Activated naive CD8-positive, alpha-beta T cell (primary cell): ENCODE measurements at regions not wholly inside any gene's neighbourhood (a gene's known extent, or its start where the extent isn't known, plus 50 kb on each side); places are given as distances from the start of the nearest gene placed in this dataset.

Source experiments
- H3K27ac Mint-ChIP-seq: one replicate; pipeline ENCODE4 v1.8.0; 2021; ENCODE audit warnings: mixed read lengths
- H3K27me3 Mint-ChIP-seq: one replicate; pipeline ENCODE4 v1.8.0; 2021; ENCODE audit warnings: mixed read lengths
- H3K36me3 Mint-ChIP-seq: one replicate; pipeline ENCODE4 v1.8.0; 2021; ENCODE audit warnings: mixed read lengths
- H3K4me1 Mint-ChIP-seq: one replicate; pipeline ENCODE4 v1.8.0; 2021; ENCODE audit warnings: low read depth, mixed read lengths
- H3K4me3 Mint-ChIP-seq: one replicate; pipeline ENCODE4 v1.8.0; 2021; ENCODE audit warnings: mild to moderate bottlenecking, mixed read lengths
- H3K9me3 Mint-ChIP-seq: one replicate; pipeline ENCODE4 v1.8.0; 2021; ENCODE audit warnings: low read depth, mixed read lengths

DNA sequence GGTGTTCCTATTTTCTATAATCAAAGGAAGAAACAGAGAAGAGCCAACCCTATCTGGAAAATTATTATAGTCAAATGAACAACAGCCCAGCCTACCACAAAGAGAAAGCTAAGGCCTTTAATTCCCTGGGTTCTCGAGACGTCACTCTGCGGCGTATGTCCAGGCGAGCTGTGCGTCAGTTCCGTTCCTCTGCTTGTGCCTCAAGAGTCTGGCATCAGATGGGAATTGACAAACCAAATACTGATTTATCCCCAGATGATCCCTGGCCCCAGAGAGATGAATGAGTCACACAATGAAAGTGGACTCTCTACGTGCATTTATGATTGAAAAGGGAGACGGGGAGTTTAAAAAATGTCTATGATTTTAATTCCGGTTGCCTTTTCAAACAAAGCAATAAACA, 151.6 kb upstream of the PDE10A start:
- Mint-ChIP-seq H3K9me3 (peaks cover 6% of the 10 kb centered on the region), H3K4me3 (no peak overlapping the region), H3K36me3 (no peaks in the 10 kb centered on the region), H3K4me1 (no peaks in the 10 kb centered on the region), H3K27ac (no peak overlapping the region), H3K27me3 (peaks cover 15% of the 10 kb centered on the region)

- Mint-ChIP-seq H3K27me3 (peaks cover 5% of the 10 kb centered on the region), H3K36me3 (no peaks in the 10 kb centered on the region), H3K27ac (no peak overlapping the region), H3K9me3 (peaks cover 6% of the 10 kb centered on the region), H3K4me3 (no peak overlapping the region), H3K4me1 (no peaks in the 10 kb centered on the region)
Measured at GRCh38 chr6:165811512-165811911, 148.5 kb upstream of the PDE10A start.

- no peaks in the 10 kb centered on the region for H3K4me1 Mint-ChIP-seq
- H3K9me3 Mint-ChIP-seq = peaks cover 6% of the 10 kb centered on the region
- H3K27ac Mint-ChIP-seq = no peak overlapping the region
- H3K4me3 Mint-ChIP-seq = no peak overlapping the region
- H3K36me3 Mint-ChIP-seq = no peaks in the 10 kb centered on the region
- peaks cover 12% of the 10 kb centered on the region for H3K27me3 Mint-ChIP-seq
Measured at GRCh38 chr6:165808021-165808420, 145.0 kb upstream of the PDE10A start.

- Mint-ChIP-seq H3K4me1 (no peaks in the 10 kb centered on the region), H3K27me3 (peaks cover 15% of the 10 kb centered on the region), H3K9me3 (peaks cover 6% of the 10 kb centered on the region), H3K36me3 (no peaks in the 10 kb centered on the region), H3K27ac (no peak overlapping the region), H3K4me3 (no peak overlapping the region)
Measured at GRCh38 chr6:165807249-165807960, 144.4 kb upstream of the PDE10A start.

- Mint-ChIP-seq H3K4me1 (no peaks in the 10 kb centered on the region), H3K9me3 (peaks cover 6% of the 10 kb centered on the region), H3K27ac (no peak overlapping the region), H3K27me3 (peaks cover 15% of the 10 kb centered on the region), H3K4me3 (no peak overlapping the region), H3K36me3 (no peaks in the 10 kb centered on the region)
Measured at GRCh38 chr6:165806126-165806810, 143.2 kb upstream of the PDE10A start.

- Mint-ChIP-seq H3K27me3 (peaks cover 15% of the 10 kb centered on the region), H3K36me3 (no peaks in the 10 kb centered on the region), H3K27ac (no peak overlapping the region), H3K4me1 (no peaks in the 10 kb centered on the region), H3K4me3 (no peak overlapping the region), H3K9me3 (peaks cover 5% of the 10 kb centered on the region)
Measured at GRCh38 chr6:165805636-165806035, 142.6 kb upstream of the PDE10A start.

- no peaks in the 10 kb centered on the region for H3K4me1 Mint-ChIP-seq
- H3K9me3 Mint-ChIP-seq = peaks cover under 1% of the 10 kb centered on the region
- no peak overlapping the region for H3K4me3 Mint-ChIP-seq
- H3K36me3 Mint-ChIP-seq = no peaks in the 10 kb centered on the region
- peaks cover 15% of the 10 kb centered on the region for H3K27me3 Mint-ChIP-seq
- H3K27ac Mint-ChIP-seq = no peak overlapping the region
Measured at GRCh38 chr6:165805067-165805555, 142.1 kb upstream of the PDE10A start.

DNA sequence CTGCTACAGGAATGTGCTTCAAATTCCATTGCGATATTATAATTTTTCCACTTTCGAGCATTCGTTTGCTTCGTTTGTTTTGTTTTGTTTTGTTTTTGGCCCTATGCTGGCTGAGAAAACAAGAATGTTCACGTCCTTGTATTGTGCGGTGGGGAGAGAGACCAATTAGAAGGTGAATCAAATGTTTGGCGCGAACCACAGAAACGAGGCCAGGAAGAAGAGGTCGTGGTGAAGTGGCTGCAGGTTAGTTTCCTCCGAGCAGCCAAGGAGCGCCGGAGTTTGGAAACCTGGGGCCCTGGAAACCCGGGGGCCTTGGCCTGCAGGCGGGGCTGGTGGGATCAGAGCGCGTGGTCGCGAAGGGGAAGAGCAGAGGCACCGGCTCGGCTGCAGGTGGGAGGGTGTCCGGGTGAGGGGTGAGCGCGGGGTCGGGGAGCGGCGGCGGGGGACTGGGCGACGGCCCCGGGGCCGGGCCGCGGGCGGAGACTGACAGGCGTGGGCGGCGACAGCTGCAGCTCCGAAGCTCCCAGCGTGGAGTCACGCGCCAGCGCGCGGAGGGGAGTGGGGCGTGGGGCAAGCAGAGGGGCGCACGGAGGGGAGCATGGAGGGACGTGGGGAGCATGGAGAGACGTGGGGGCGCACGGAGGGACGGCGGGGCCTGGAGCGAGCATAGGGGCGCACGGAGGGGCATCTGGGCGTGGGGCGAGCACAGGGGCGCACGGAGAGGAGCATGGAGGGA, 141.5 kb upstream of the PDE10A start:
- peaks cover 15% of the 10 kb centered on the region for H3K27me3 Mint-ChIP-seq
- no peak overlapping the region for H3K4me3 Mint-ChIP-seq
- H3K27ac Mint-ChIP-seq = no peak overlapping the region
- H3K9me3 Mint-ChIP-seq = no peaks in the 10 kb centered on the region
- H3K4me1 Mint-ChIP-seq = no peaks in the 10 kb centered on the region
- H3K36me3 Mint-ChIP-seq = no peaks in the 10 kb centered on the region

- Mint-ChIP-seq H3K36me3 (no peaks in the 10 kb centered on the region), H3K9me3 (no peaks in the 10 kb centered on the region), H3K27ac (no peak overlapping the region), H3K27me3 (peaks cover 15% of the 10 kb centered on the region), H3K4me1 (no peaks in the 10 kb centered on the region), H3K4me3 (no peak overlapping the region)
Measured at GRCh38 chr6:165800337-165800736, 137.3 kb upstream of the PDE10A start.

DNA sequence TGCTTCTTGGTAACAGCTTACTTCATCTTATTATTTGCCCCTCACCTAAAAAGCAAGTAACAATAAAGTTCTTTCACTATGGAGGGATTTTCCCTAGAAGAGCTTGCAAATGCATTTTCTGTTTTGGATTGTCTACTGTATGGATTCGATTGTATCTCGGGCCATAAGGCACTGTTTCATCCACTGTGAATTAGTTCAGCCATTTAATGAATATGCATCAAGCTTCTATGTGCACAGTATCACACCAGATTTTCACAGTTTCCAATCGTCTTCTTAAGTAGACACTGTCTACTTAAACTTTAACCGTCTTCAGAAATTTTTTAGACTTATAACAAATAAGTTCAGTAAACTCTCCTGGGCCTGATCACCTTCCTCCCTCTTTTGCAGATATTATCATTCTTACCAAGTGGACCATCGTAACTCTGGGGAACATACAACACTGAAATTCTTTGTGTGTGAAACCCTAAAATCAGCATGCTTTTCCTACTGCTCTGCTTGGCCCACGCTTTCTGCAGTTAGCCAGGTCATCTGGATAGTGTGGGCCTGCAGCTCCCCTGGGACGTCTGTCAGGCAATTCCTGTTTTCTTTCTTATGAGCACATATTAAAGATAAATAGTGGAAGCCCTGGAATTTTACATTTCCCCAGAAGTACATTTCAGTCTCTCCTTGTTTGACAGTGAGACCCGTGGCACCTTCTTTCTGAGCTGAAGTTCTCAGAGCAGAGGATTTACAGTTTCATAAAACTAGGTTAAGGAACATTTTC, 136.5 kb upstream of the PDE10A start:
- Mint-ChIP-seq H3K4me1 (no peaks in the 10 kb centered on the region), H3K36me3 (no peaks in the 10 kb centered on the region), H3K4me3 (no peak overlapping the region), H3K27me3 (peaks cover 15% of the 10 kb centered on the region), H3K9me3 (no peaks in the 10 kb centered on the region), H3K27ac (no peak overlapping the region)

DNA sequence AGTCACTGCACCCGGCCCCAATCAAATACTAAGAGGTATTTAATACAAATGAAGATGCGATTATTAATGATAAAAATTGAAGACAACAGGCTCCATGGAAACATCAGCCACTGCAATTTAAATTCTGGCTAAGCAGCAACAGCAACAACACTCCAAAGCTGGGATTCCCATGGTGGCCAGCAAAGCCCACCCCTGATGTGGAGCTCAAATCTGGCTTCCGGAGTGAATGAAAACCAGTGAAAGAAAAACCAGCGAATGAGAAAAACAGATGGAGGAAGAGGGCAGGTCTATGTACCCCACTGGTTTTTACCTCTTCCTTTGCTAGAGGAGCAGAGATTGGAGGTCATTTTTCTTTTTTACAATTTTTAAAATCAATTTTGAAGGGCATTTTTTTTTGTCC, 135.9 kb upstream of the PDE10A start:
- H3K4me3 Mint-ChIP-seq = no peak overlapping the region
- no peak overlapping the region for H3K27ac Mint-ChIP-seq
- no peaks in the 10 kb centered on the region for H3K4me1 Mint-ChIP-seq
- H3K36me3 Mint-ChIP-seq = no peaks in the 10 kb centered on the region
- peaks cover 10% of the 10 kb centered on the region for H3K27me3 Mint-ChIP-seq
- no peaks in the 10 kb centered on the region for H3K9me3 Mint-ChIP-seq

DNA sequence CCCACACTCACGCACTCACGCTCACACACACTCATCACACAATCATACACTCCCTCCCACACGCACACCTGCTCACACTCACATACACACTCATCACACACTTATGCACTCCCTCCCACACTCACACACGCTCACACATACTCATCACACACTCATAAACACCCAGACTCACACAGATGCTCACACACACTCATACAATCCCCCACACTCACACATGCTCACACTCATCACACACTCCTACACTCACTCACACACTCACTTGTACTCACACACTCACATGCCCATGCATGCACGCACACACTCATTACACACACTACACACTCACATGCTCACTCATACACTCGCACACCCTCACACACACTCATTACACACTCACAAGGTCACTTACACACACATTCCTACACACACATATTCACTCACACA, 131.1 kb upstream of the PDE10A start:
- no peak overlapping the region for H3K4me3 Mint-ChIP-seq
- H3K27me3 Mint-ChIP-seq = peaks cover 4% of the 10 kb centered on the region
- H3K36me3 Mint-ChIP-seq = no peaks in the 10 kb centered on the region
- no peak overlapping the region for H3K27ac Mint-ChIP-seq
- no peaks in the 10 kb centered on the region for H3K9me3 Mint-ChIP-seq
- H3K4me1 Mint-ChIP-seq = no peaks in the 10 kb centered on the region

- no peaks in the 10 kb centered on the region for H3K4me1 Mint-ChIP-seq
- peaks cover 7% of the 10 kb centered on the region for H3K27me3 Mint-ChIP-seq
- H3K4me3 Mint-ChIP-seq = no peak overlapping the region
- no peaks in the 10 kb centered on the region for H3K36me3 Mint-ChIP-seq
- no peaks in the 10 kb centered on the region for H3K9me3 Mint-ChIP-seq
- H3K27ac Mint-ChIP-seq = no peak overlapping the region
Measured at GRCh38 chr6:165793287-165793825, 130.3 kb upstream of the PDE10A start.

- H3K4me1 Mint-ChIP-seq = no peaks in the 10 kb centered on the region
- no peaks in the 10 kb centered on the region for H3K36me3 Mint-ChIP-seq
- H3K4me3 Mint-ChIP-seq = no peak overlapping the region
- no peaks in the 10 kb centered on the region for H3K9me3 Mint-ChIP-seq
- H3K27me3 Mint-ChIP-seq = peaks cover 6% of the 10 kb centered on the region
- H3K27ac Mint-ChIP-seq = no peak overlapping the region
Measured at GRCh38 chr6:165791876-165792437, 128.9 kb upstream of the PDE10A start.
